K562 (cell line): ENCODE measurements at regions not wholly inside any gene's neighbourhood (a gene's known extent, or its start where the extent isn't known, plus 50 kb on each side); places are given as distances from the start of the nearest gene placed in this dataset.

Experiments used
- ATAC-seq: fragments of 200-7000 bp; cut with Tn5 transposase; 3 replicates; pipeline ENCODE4 v1.9.1; 2020; ENCODE audit warnings: moderate library complexity
- BruUV-seq: library from RNA; stranded (reverse); fragments of 400-500 nt; replicated peaks from 2 replicates; lab custom pipeline; 2021; lab: Mats Ljungman, UMichigan
- CTCF ChIA-PET: fragments of 300-600 bp; formaldehyde crosslinking; extraction: SDS; loops from one replicate; lab custom pipeline; 2021; ENCODE audit warnings: low intra/inter-chr PET ratio; lab: Yijun Ruan, JAX
- POLR2A ChIA-PET: fragments of 300-600, 350-650 bp; sonication (Branson Sonifier 250); formaldehyde crosslinking; extraction: SDS; loops from one replicate; lab custom pipeline; 2021; ENCODE audit warnings: antibody characterized with exemption, inconsistent platforms; lab: Yijun Ruan, JAX
- DNase-seq, 4 experiments: peaks; one replicate each; pipeline versions ENCODE4 v3.0.0 to v3.0.0-alpha.2; 2011 to 2018; ENCODE audit warnings: low spot score in 3 of 4, mixed read lengths in 3 of 4; ENCODE audit errors: extremely low read depth in 1 of 4
- FAIRE-seq: peaks from 2 replicates; lab custom pipeline; 2011; peaks lifted over from hg19 to GRCh38; lab: Jason Lieb, UNC
- H2AFZ ChIP-seq: 2 replicates; pipeline ENCODE4 v1.6.0; 2011; ENCODE audit warnings: low read depth, low read length, control low read depth, inconsistent platforms
- H3K27ac ChIP-seq: fragments of 200-600 bp; 3 replicates; pipeline ENCODE4 v1.8.0; 2011; ENCODE audit warnings: low read depth, mild to moderate bottlenecking, control low read depth, inconsistent platforms, low read length, moderate library complexity, mixed read lengths; ENCODE audit errors: extremely low read depth
- H3K27me3 ChIP-seq, 2 experiments: fragments of 300-600 bp in 1 of 2; 2 replicates in 1 of 2; 3 replicates in 1 of 2; pipeline versions ENCODE4 v1.6.0 to v1.8.0; 2011; ENCODE audit warnings: inconsistent platforms in 2 of 2, low read length in 2 of 2, mild to moderate bottlenecking in 1 of 2, mixed read lengths in 1 of 2, moderate library complexity in 1 of 2; ENCODE audit not compliant: control insufficient read depth in 2 of 2, insufficient read depth in 2 of 2
- H3K36me3 ChIP-seq: fragments of 300-600 bp; 3 replicates; pipeline ENCODE4 v1.8.0; 2011; ENCODE audit warnings: mild to moderate bottlenecking, low read length, inconsistent platforms; ENCODE audit not compliant: control insufficient read depth, insufficient read depth
- H3K4me1 ChIP-seq, 2 experiments: fragments of 200-600 bp in 1 of 2; replicated peaks in 1 of 2; 2 replicates in 1 of 2; 3 replicates in 1 of 2; pipeline versions ENCODE4 v1.5.1 to v1.8.0; 2011; ENCODE audit warnings: inconsistent platforms in 2 of 2, low read length in 2 of 2, mild to moderate bottlenecking in 1 of 2, mixed read lengths in 1 of 2, moderate library complexity in 1 of 2; ENCODE audit not compliant: control insufficient read depth in 2 of 2, insufficient read depth in 2 of 2
- H3K4me2 ChIP-seq: 2 replicates; pipeline ENCODE4 v1.6.1; 2011; ENCODE audit warnings: low read length, control low read depth, inconsistent platforms, mixed read lengths; ENCODE audit not compliant: insufficient read depth
- H3K4me3 ChIP-seq: fragments of 200-600 bp; sonication (generic), shearing (Covaris generic); 2 replicates; pipeline ENCODE4 v1.5.1; 2016; ENCODE audit warnings: control low read depth, inconsistent platforms
- H3K79me2 ChIP-seq: fragments of 200-600 bp; 3 replicates; pipeline ENCODE4 v1.8.0; 2011; ENCODE audit warnings: low read length, inconsistent platforms; ENCODE audit not compliant: control insufficient read depth, insufficient read depth
- H3K9ac ChIP-seq, 2 experiments: 2 replicates each; pipeline versions ENCODE4 v1.6.0 to v1.6.1; 2011; ENCODE audit warnings: low read depth in 2 of 2, low read length in 2 of 2, control low read depth in 1 of 2, inconsistent platforms in 1 of 2, mild to moderate bottlenecking in 1 of 2, mixed read lengths in 1 of 2; ENCODE audit not compliant: insufficient read depth in 1 of 2
- H3K9me1 ChIP-seq: one replicate; pipeline ENCODE4 v1.6.0; 2011; ENCODE audit warnings: inconsistent platforms, mild to moderate bottlenecking, low read length, moderate library complexity; ENCODE audit not compliant: control insufficient read depth, insufficient read depth
- H3K9me3 ChIP-seq: replicated peaks from 2 replicates; pipeline ENCODE4 v1.5.1; 2011; ENCODE audit warnings: low read depth, low read length, inconsistent platforms; ENCODE audit not compliant: control insufficient read depth, insufficient read depth
- H4K20me1 ChIP-seq: replicated peaks from 2 replicates; pipeline ENCODE4 v1.6.1; 2011; ENCODE audit warnings: low read length, inconsistent platforms, mixed read lengths; ENCODE audit not compliant: control insufficient read depth, insufficient read depth
- GTF2F1 ChIP-seq: IDR thresholded peaks from 2 replicates; pipeline ENCODE4 v1.6.1; 2011; ENCODE audit warnings: low read depth, low read length, improper control_type of control experiment
- NR4A1 ChIP-seq, 2 experiments: fragments of 250-450 bp in 1 of 2; fragments of 450-650 bp in 1 of 2; sonication (Bioruptor Pico) in 1 of 2; IDR thresholded peaks; 2 replicates each; pipeline versions ENCODE4 v1.4.0 to v1.6.1; 2016 to 2020; ENCODE audit warnings: mild to moderate bottlenecking in 2 of 2, missing compliant biosample characterization in 1 of 2, missing genetic modification characterization in 1 of 2, moderate library complexity in 1 of 2
- NRF1 ChIP-seq, 2 experiments: fragments of 450-650 bp; IDR thresholded peaks in 1 of 2; conservative IDR thresholded peaks in 1 of 2; 2 replicates each; pipeline ENCODE4 v1.6.1; 2014; ENCODE audit warnings: mild to moderate bottlenecking in 2 of 2
- RFX5 ChIP-seq: IDR thresholded peaks from 2 replicates; pipeline ENCODE4 v1.6.1; 2011; ENCODE audit warnings: low read depth, mild to moderate bottlenecking, improper control_type of control experiment, low read length
- ZEB2 ChIP-seq: fragments of 450-650 bp; IDR thresholded peaks from 2 replicates; pipeline ENCODE4 v1.6.1; 2016
- ZNF12 ChIP-seq: sonication (generic); formaldehyde crosslinking; IDR thresholded peaks from 2 replicates; pipeline ENCODE4 v1.4.0; 2020; ENCODE audit warnings: mild to moderate bottlenecking, missing genetic modification reagents
- ZNF830 ChIP-seq: fragments of 250-450 bp; sonication (Bioruptor Pico); IDR thresholded peaks from 2 replicates; pipeline ENCODE4 v1.5.0; 2021; ENCODE audit warnings: mild to moderate bottlenecking
- whole genome bisulfite sequencing: fragments of 100-300 bp; shearing (Covaris generic); methylation state at CpG from one replicate; pipeline ENCODE4 v1.1.6; 2016; ENCODE audit warnings: low coverage, mixed read lengths; ENCODE audit not compliant: insufficient coverage; ENCODE audit errors: missing lambda C conversion rate; 5-methylcytosine and 5-hydroxymethylcytosine counted together
- in situ Hi-C: fragments of 300-500 bp; cut with MboI; formaldehyde crosslinking; loops from 4 replicates; pipeline ENCODE4 v1.15.0; 2018; ENCODE audit warnings: inconsistent platforms, mixed read lengths
- intact Hi-C: fragments of 100-400 bp; cut with micrococcal nuclease; formaldehyde crosslinking; loops from 2 replicates; pipeline ENCODE4 v1.14.2; 2022

GRCh38 chr16:77069929-77070328 lies 121.1 kb upstream of the MON1B start (continued):
- TF ChIP-seq ZNF830 (CRISPR knock-in tag): no peak
- TF ChIP-seq NR4A1 (CRISPR knock-in tag; IDR thresholded peaks at IDR 0.05): no peak
- no peak for TF ChIP-seq NR4A1 (tag; IDR thresholded peaks at IDR 0.05)
- TF ChIP-seq GTF2F1: no peak
- TF ChIP-seq RFX5: no peak
- TF ChIP-seq ZEB2: no peak

GRCh38 chr16:77070683-77071082 lies 120.3 kb upstream of the MON1B start:
- ATAC-seq: no peak
- H3K4me1 ChIP-seq: no peaks in the 10 kb centered on the region
- H3K9ac ChIP-seq: no peak overlapping the region
- no peaks in the 10 kb centered on the region for H4K20me1 ChIP-seq
- no peaks in the 10 kb centered on the region for H3K79me2 ChIP-seq
- H3K4me2 ChIP-seq: no peak overlapping the region
- ChIA-PET POLR2A (no interaction called here), CTCF (no interaction called here)
- intact Hi-C loops: no loop called here
- TF ChIP-seq NRF1 (conservative IDR thresholded peaks at IDR 0.05 in 1 of 2, IDR thresholded peaks at IDR 0.05 in 1 of 2) (peak; percentile 71 to 72), ZNF12 (no peak)
- TF ChIP-seq, all 486 proteins: peak for 1
- Histone ChIP-seq H3K4me3 (no peak overlapping the region), H3K9me1 (no peaks in the 10 kb centered on the region), H2AFZ (no peak overlapping the region), H3K36me3 (no peaks in the 10 kb centered on the region), H3K27ac (no peak overlapping the region), H3K9me3 (no peaks in the 10 kb centered on the region), H3K27me3 (no peaks in the 10 kb centered on the region)
- BruUV-seq: no TSS peak
- FAIRE-seq (no peak), DNase-seq (no peak)
- in situ Hi-C loops: no loop called here
- WGBS: 5% methylated on average over 6 of the region's 6 CpGs
